ENCODE measurements at regions not wholly inside any gene's neighbourhood (a gene's known extent, or its start where the extent isn't known, plus 50 kb on each side); places are given as distances from the start of the nearest gene placed in this dataset.
"Not testable (repeated sequence)": the region's sequence is repeated elsewhere in the genome, so short reads cannot be mapped to it uniquely, and the experiment has no call there.

- TF ChIP-seq CTCF (IDR thresholded peaks at IDR 0.05), result no peak
- TF ChIP-seq EZH2 (IDR thresholded peaks at IDR 0.05), result no peak
- no peak for TF ChIP-seq EZH2phosphoT487 (IDR thresholded peaks at IDR 0.05)
- no peak overlapping the region for H3K27ac ChIP-seq
Observed at GRCh38 chr7:152949790-152950189, 190.2 kb downstream of the ACTR3B start.

GRCh38 chr7:152956006-152956405 is 196.5 kb downstream of the ACTR3B start:
- H3K4me2 ChIP-seq, result no peak overlapping the region
- TF ChIP-seq CTCF (IDR thresholded peaks at IDR 0.05), result peak; percentile 28
- TF ChIP-seq EZH2phosphoT487 (IDR thresholded peaks at IDR 0.05), result no peak
- H3K9ac ChIP-seq, result no peak overlapping the region
- Mint-ChIP-seq H3K27me3 (ENCODE audit: insufficient read depth, low read depth) (peaks cover 2% of the 10 kb centered on the region), H3K36me3 (no peaks in the 10 kb centered on the region), H3K4me3 (no peak overlapping the region), H3K9me3 (peaks cover 7% of the 10 kb centered on the region), H3K27ac (no peak overlapping the region), H3K4me1 (peaks cover 3% of the 10 kb centered on the region)
- peak; percentile 15 for DNase-seq (ENCODE audit: low spot score)
- H3K4me3 ChIP-seq, result no peak overlapping the region
- H4K20me1 ChIP-seq (ENCODE audit: low read depth), result no peaks in the 10 kb centered on the region
- no peak overlapping the region for H2AFZ ChIP-seq (replicated peaks)
- H3F3A ChIP-seq (ENCODE audit: low read depth), result no peaks in the 10 kb centered on the region
- H3K79me2 ChIP-seq (ENCODE audit: low read depth), result no peaks in the 10 kb centered on the region
- no peaks in the 10 kb centered on the region for H3K36me3 ChIP-seq
- H3K9me3 ChIP-seq (ENCODE audit: low read depth), result no peaks in the 10 kb centered on the region
- H3K4me1 ChIP-seq, result peaks cover 4% of the 10 kb centered on the region
- no peak overlapping the region for H3K27ac ChIP-seq
- H3K27me3 ChIP-seq, result no peaks in the 10 kb centered on the region

More at GRCh38 chr7:152949790-152950189, 190.2 kb downstream of the ACTR3B start:
- Histone ChIP-seq H3K4me3 (no peak overlapping the region), H4K20me1 (ENCODE audit: low read depth) (no peaks in the 10 kb centered on the region), H3K79me2 (ENCODE audit: low read depth) (no peaks in the 10 kb centered on the region), H3K4me2 (no peak overlapping the region), H3K27me3 (no peaks in the 10 kb centered on the region), H3K9ac (no peak overlapping the region), H3K36me3 (no peaks in the 10 kb centered on the region), H3F3A (ENCODE audit: low read depth) (no peaks in the 10 kb centered on the region), H3K9me3 (ENCODE audit: low read depth) (no peaks in the 10 kb centered on the region), H2AFZ (replicated peaks) (no peak overlapping the region), H3K4me1 (no peaks in the 10 kb centered on the region)
- Mint-ChIP-seq H3K36me3 (no peaks in the 10 kb centered on the region), H3K27ac (no peak overlapping the region), H3K4me1 (no peaks in the 10 kb centered on the region), H3K9me3 (peaks cover 5% of the 10 kb centered on the region), H3K4me3 (no peak overlapping the region), H3K27me3 (ENCODE audit: insufficient read depth, low read depth) (peaks cover 2% of the 10 kb centered on the region)
- no peak for DNase-seq (ENCODE audit: low spot score)

GRCh38 chr7:152959610-152960009 is 200.1 kb downstream of the ACTR3B start:
- no peak overlapping the region for H3K4me2 ChIP-seq
- H3K36me3 ChIP-seq, result no peaks in the 10 kb centered on the region
- H3K4me3 Mint-ChIP-seq, result no peak overlapping the region
- peaks cover 4% of the 10 kb centered on the region for H3K9me3 Mint-ChIP-seq
- H3K9me3 ChIP-seq (ENCODE audit: low read depth), result no peaks in the 10 kb centered on the region
- H3F3A ChIP-seq (ENCODE audit: low read depth), result no peaks in the 10 kb centered on the region
- H3K36me3 Mint-ChIP-seq, result no peaks in the 10 kb centered on the region
- H3K79me2 ChIP-seq (ENCODE audit: low read depth), result no peaks in the 10 kb centered on the region
- no peak overlapping the region for H3K9ac ChIP-seq
- H3K27ac ChIP-seq, result no peak overlapping the region
- H3K27me3 ChIP-seq, result no peaks in the 10 kb centered on the region
- peaks cover 2% of the 10 kb centered on the region for H3K27me3 Mint-ChIP-seq (ENCODE audit: insufficient read depth, low read depth)
- H3K4me1 Mint-ChIP-seq, result peaks cover 3% of the 10 kb centered on the region
- H2AFZ ChIP-seq (replicated peaks), result peak overlapping the region; percentile 94
- no peak overlapping the region for H3K27ac Mint-ChIP-seq
- peaks cover 4% of the 10 kb centered on the region for H3K4me1 ChIP-seq
- peak; percentile 51 for DNase-seq (ENCODE audit: low spot score)
- H3K4me3 ChIP-seq, result no peak overlapping the region
- TF ChIP-seq EZH2phosphoT487 (IDR thresholded peaks at IDR 0.05) (no peak), CTCF (IDR thresholded peaks at IDR 0.05) (peak; percentile 42)
- no peaks in the 10 kb centered on the region for H4K20me1 ChIP-seq (ENCODE audit: low read depth)

GRCh38 chr7:152961796-152962195 is 202.2 kb downstream of the ACTR3B start:
- H3K36me3 Mint-ChIP-seq; H3K4me3 ChIP-seq; H3K27me3 ChIP-seq; H3K27me3 Mint-ChIP-seq (ENCODE audit: insufficient read depth, low read depth); H4K20me1 ChIP-seq (ENCODE audit: low read depth); H3K4me1 Mint-ChIP-seq; H3K36me3 ChIP-seq; H3K79me2 ChIP-seq (ENCODE audit: low read depth); H3K4me3 Mint-ChIP-seq; H2AFZ ChIP-seq (replicated peaks); H3K4me1 ChIP-seq; H3K27ac ChIP-seq; H3K27ac Mint-ChIP-seq; DNase-seq (ENCODE audit: low spot score); H3K9ac ChIP-seq; H3K9me3 Mint-ChIP-seq; H3F3A ChIP-seq (ENCODE audit: low read depth); H3K4me2 ChIP-seq; H3K9me3 ChIP-seq (ENCODE audit: low read depth): not testable (repeated sequence)

Data from neural progenitor cell (in vitro differentiated cells).